NCI-H146 treated with DMSO at 0.1 percent for 48 hours (cell line): ENCODE measurements at regions not wholly inside any gene's neighbourhood (a gene's known extent, or its start where the extent isn't known, plus 50 kb on each side); places are given as distances from the start of the nearest gene placed in this dataset.

Experiments used
- DNase-seq: peaks from one replicate; lab custom pipeline; 2025; ENCODE audit not compliant: unreplicated experiment; lab: John Stamatoyannopoulos, UW

GRCh38 chr1:5717031-5717682 is 275.1 kb downstream of the NPHP4 start:
- no peak for DNase-seq

- no peak for DNase-seq
These were observed 276.1 kb downstream of the NPHP4 start for GRCh38 chr1:5716126-5716525.

- DNase-seq = no peak
These were observed 278.9 kb downstream of the NPHP4 start for GRCh38 chr1:5713101-5714010.

GRCh38 chr1:5711956-5712645 is 280.1 kb downstream of the NPHP4 start:
- no peak for DNase-seq

- DNase-seq = no peak
These were observed 281.1 kb downstream of the NPHP4 start for GRCh38 chr1:5711079-5711478.

- DNase-seq = no peak
These were observed 282.2 kb downstream of the NPHP4 start for GRCh38 chr1:5709976-5710375.

GRCh38 chr1:5709461-5709975 is 282.7 kb downstream of the NPHP4 start:
- DNase-seq = no peak

- DNase-seq = no peak
These were observed 283.6 kb downstream of the NPHP4 start for GRCh38 chr1:5708346-5709245.

- DNase-seq = no peak
These were observed 284.5 kb downstream of the NPHP4 start for GRCh38 chr1:5707566-5708345.

- DNase-seq = no peak
These were observed 286.0 kb downstream of the NPHP4 start for GRCh38 chr1:5706239-5706638.

GRCh38 chr1:5705751-5706150 is 286.5 kb downstream of the NPHP4 start:
- no peak for DNase-seq

- no peak for DNase-seq
These were observed 287.4 kb downstream of the NPHP4 start for GRCh38 chr1:5704561-5705514.

GRCh38 chr1:5701642-5702041 is 290.6 kb downstream of the NPHP4 start:
- no peak for DNase-seq

- no peak for DNase-seq
These were observed 298.7 kb downstream of the NPHP4 start for GRCh38 chr1:5693568-5693967.

GRCh38 chr1:5692664-5693063 is 299.6 kb downstream of the NPHP4 start:
- no peak for DNase-seq

GRCh38 chr1:5691795-5692509 is 300.3 kb downstream of the NPHP4 start:
- no peak for DNase-seq

- no peak for DNase-seq
These were observed 301.3 kb downstream of the NPHP4 start for GRCh38 chr1:5690898-5691297.

GRCh38 chr1:5690291-5690690 is 301.9 kb downstream of the NPHP4 start:
- no peak for DNase-seq
